WTC11 (cell line): ENCODE measurements at regions not wholly inside any gene's neighbourhood (a gene's known extent, or its start where the extent isn't known, plus 50 kb on each side); places are given as distances from the start of the nearest gene placed in this dataset.

Experiments
- ATF2 ChIP-seq: sonication (generic); formaldehyde crosslinking; IDR thresholded peaks from 2 replicates; pipeline ENCODE4 v1.8.1; 2022; ENCODE audit warnings: low read depth, missing genetic modification reagents, borderline replicate concordance
- ATF3 ChIP-seq: sonication (generic); formaldehyde crosslinking; conservative IDR thresholded peaks from 2 replicates; pipeline ENCODE4 v1.8.1; 2022; ENCODE audit warnings: mild to moderate bottlenecking, missing genetic modification reagents
- CTCF ChIP-seq: fragments of 200-600 bp; IDR thresholded peaks from 2 replicates; pipeline ENCODE4 v1.8.0; 2022; ENCODE audit warnings: antibody characterized with exemption
- GABPB1 ChIP-seq: sonication (generic); formaldehyde crosslinking; IDR thresholded peaks from 2 replicates; pipeline ENCODE4 v1.8.1; 2023; ENCODE audit warnings: mild to moderate bottlenecking, missing genetic modification reagents
- MAX ChIP-seq: sonication (generic); formaldehyde crosslinking; IDR thresholded peaks from 2 replicates; pipeline ENCODE4 v1.8.0; 2022; ENCODE audit warnings: mild to moderate bottlenecking, missing genetic modification reagents
- NFE2L1 ChIP-seq: sonication (generic); formaldehyde crosslinking; IDR thresholded peaks from 2 replicates; pipeline ENCODE4 v1.8.1; 2023; ENCODE audit warnings: missing genetic modification reagents

GRCh38 chr18:45526114-45526841, 89.0 kb upstream of the SLC14A2 start:
- TF ChIP-seq ATF2: no peak
- no peak for TF ChIP-seq NFE2L1 (CRISPR knock-in tag)
- no peak for TF ChIP-seq MAX
- TF ChIP-seq CTCF: no peak
- no peak for TF ChIP-seq ATF3
- no peak for TF ChIP-seq GABPB1 (CRISPR knock-in tag)
